PFSK-1 (cell line): ENCODE measurements at regions not wholly inside any gene's neighbourhood (a gene's known extent, or its start where the extent isn't known, plus 50 kb on each side); places are given as distances from the start of the nearest gene placed in this dataset.

Experiments
- FOXP2 ChIP-seq: optimal IDR thresholded peaks from 2 replicates; pipeline ENCODE3; 2011; ENCODE audit warnings: borderline replicate concordance, control low read depth, inconsistent platforms; ENCODE audit not compliant: insufficient read depth; ENCODE audit errors: extremely low read length, extremely low read depth
- POLR2AphosphoS5 ChIP-seq: IDR thresholded peaks from 2 replicates; pipeline ENCODE4 v1.6.1; 2012; ENCODE audit warnings: low read depth, mild to moderate bottlenecking, control low read depth, low read length, moderate library complexity
- REST ChIP-seq, 2 experiments: IDR thresholded peaks; 2 replicates each; pipeline versions ENCODE4 v1.6.1 to v1.8.0; 2011 to 2012; ENCODE audit warnings: low read depth in 2 of 2, low read length in 2 of 2, control low read depth in 1 of 2, inconsistent platforms in 1 of 2, mild to moderate bottlenecking in 1 of 2, moderate library complexity in 1 of 2; ENCODE audit not compliant: insufficient read depth in 1 of 2
- SIN3A ChIP-seq: IDR thresholded peaks from 2 replicates; pipeline ENCODE4 v1.6.1; 2012; ENCODE audit warnings: mild to moderate bottlenecking, low read length, moderate library complexity, borderline replicate concordance; ENCODE audit not compliant: insufficient read depth
- TAF1 ChIP-seq: IDR thresholded peaks from 2 replicates; pipeline ENCODE4 v1.6.1; 2012; ENCODE audit warnings: low read length, control low read depth, borderline replicate concordance; ENCODE audit not compliant: insufficient read depth

GRCh38 chr9:30244877-30245276 is 2139.6 kb upstream of the ACO1 start:
- TF ChIP-seq TAF1 (no peak), SIN3A (no peak), REST (IDR thresholded peaks at IDR 0.05; ENCODE audit: insufficient read depth in 1 of 2, low read depth in 2 of 2, low read length in 2 of 2) (no peak), POLR2AphosphoS5 (no peak), FOXP2 (no peak)

DNA sequence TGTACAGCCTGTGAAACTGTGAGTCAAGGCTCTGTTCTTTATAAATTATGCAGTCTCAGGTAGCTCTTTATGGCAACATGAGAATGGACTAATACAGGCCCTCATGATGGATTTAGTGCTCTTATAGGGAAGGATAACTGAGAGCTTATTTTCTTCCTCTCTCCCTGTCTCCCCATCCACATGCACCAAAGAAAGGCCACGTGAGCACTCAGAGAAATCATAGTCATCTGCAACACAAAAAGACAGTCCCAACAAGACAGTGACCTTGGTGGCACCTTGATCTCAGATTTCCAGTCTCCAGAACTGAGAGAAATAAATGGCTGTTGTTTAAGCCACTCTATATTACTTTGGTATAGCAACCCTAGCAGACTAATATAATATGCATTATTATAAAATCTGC is 2133.6 kb upstream of the ACO1 start:
- TF ChIP-seq REST (IDR thresholded peaks at IDR 0.05; ENCODE audit: insufficient read depth in 1 of 2, low read depth in 2 of 2, low read length in 2 of 2) (no peak), POLR2AphosphoS5 (no peak)

DNA sequence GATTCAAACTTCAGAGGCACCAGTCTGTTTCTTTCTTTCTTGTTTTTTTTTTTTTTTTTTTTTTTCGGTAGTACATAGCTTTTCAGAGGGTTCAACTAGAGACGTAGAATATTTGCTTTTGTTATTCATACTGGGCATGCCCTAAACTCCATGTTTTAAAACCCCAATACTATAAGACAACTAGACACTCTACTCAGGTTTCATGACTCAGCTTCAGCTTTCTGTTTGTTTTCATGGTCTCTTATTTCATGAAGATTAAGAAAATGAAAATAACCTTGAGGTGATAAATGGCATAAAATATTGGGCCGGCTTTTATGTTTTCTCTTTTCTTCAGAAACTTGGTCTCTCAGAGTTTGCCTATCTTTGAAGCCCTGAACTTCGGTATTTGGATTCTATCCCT is 2126.3 kb upstream of the ACO1 start:
- TF ChIP-seq FOXP2: no peak
- no peak for TF ChIP-seq REST (IDR thresholded peaks at IDR 0.05; ENCODE audit: insufficient read depth in 1 of 2, low read depth in 2 of 2, low read length in 2 of 2)
- no peak for TF ChIP-seq SIN3A
- no peak for TF ChIP-seq TAF1
- TF ChIP-seq POLR2AphosphoS5: no peak

- TF ChIP-seq FOXP2 (no peak), REST (IDR thresholded peaks at IDR 0.05; ENCODE audit: insufficient read depth in 1 of 2, low read depth in 2 of 2, low read length in 2 of 2) (no peak), POLR2AphosphoS5 (no peak), TAF1 (no peak), SIN3A (no peak)
Observed at GRCh38 chr9:30280229-30280900, 2104.1 kb upstream of the ACO1 start.

GRCh38 chr9:30289435-30289834 is 2095.0 kb upstream of the ACO1 start:
- TF ChIP-seq REST (IDR thresholded peaks at IDR 0.05; ENCODE audit: insufficient read depth in 1 of 2, low read depth in 2 of 2, low read length in 2 of 2) (no peak), SIN3A (no peak), TAF1 (no peak), POLR2AphosphoS5 (no peak), FOXP2 (no peak)
